ENCODE measurements at regions not wholly inside any gene's neighbourhood (a gene's known extent, or its start where the extent isn't known, plus 50 kb on each side); places are given as distances from the start of the nearest gene placed in this dataset.

GRCh38 chr3:86733257-86733656 is 257.7 kb downstream of the VGLL3 start:
- no TSS peak for BruUV-seq (replicated peaks)
- H3K27ac ChIP-seq (ENCODE audit: low read length) = no peak overlapping the region
- no peaks in the 10 kb centered on the region for H3K27me3 ChIP-seq (ENCODE audit: control insufficient read depth, insufficient read depth, low read length)
- no peak overlapping the region for H3K4me3 ChIP-seq (ENCODE audit: low read depth in 2 of 2, low read length in 2 of 2)
- no peak for ATAC-seq
- no peaks in the 10 kb centered on the region for H3K36me3 ChIP-seq (ENCODE audit: control insufficient read depth, insufficient read depth, low read length)
- no peaks in the 10 kb centered on the region for H3K9me3 ChIP-seq (ENCODE audit: control insufficient read depth, insufficient read depth, low read depth, low read length)
- in situ Hi-C loops (cut with HindIII; ENCODE audit: low pct_unique_long_range_greater_than_20kb, low sequenced_read_pairs) (no loop called here), intact Hi-C loops (cut with micrococcal nuclease; ENCODE audit: unreplicated experiment) (no loop called here)
- H3K4me1 ChIP-seq (ENCODE audit: control insufficient read depth, insufficient read depth, low read length) = no peaks in the 10 kb centered on the region
- TF ChIP-seq POLR2AphosphoS5 (IDR thresholded peaks at IDR 0.05; ENCODE audit: low read depth, low read length) (no peak), CTCF (IDR thresholded peaks at IDR 0.05) (no peak), REST (IDR thresholded peaks at IDR 0.05; ENCODE audit: insufficient read depth in 1 of 2, low read depth in 2 of 2, low read length in 1 of 2) (no peak), TCF7L2 (IDR thresholded peaks at IDR 0.05; ENCODE audit: low read depth, low read length) (no peak), SIN3A (IDR thresholded peaks at IDR 0.05; ENCODE audit: borderline replicate concordance, insufficient read depth, low read depth, low read length) (no peak)
- ChIA-PET CTCF (no interaction called here), POLR2A (no interaction called here)
- DNase-seq (ENCODE audit: low read depth, low spot score) = no peak

- BruUV-seq (replicated peaks) = no TSS peak
- no peak for ATAC-seq
- in situ Hi-C loops (cut with HindIII; ENCODE audit: low pct_unique_long_range_greater_than_20kb, low sequenced_read_pairs) = no loop called here
- Histone ChIP-seq H3K36me3 (ENCODE audit: control insufficient read depth, insufficient read depth, low read length) (no peaks in the 10 kb centered on the region), H3K27me3 (ENCODE audit: control insufficient read depth, insufficient read depth, low read length) (no peaks in the 10 kb centered on the region), H3K9me3 (ENCODE audit: control insufficient read depth, insufficient read depth, low read depth, low read length) (no peaks in the 10 kb centered on the region), H3K4me3 (ENCODE audit: low read depth in 2 of 2, low read length in 2 of 2) (no peak overlapping the region), H3K27ac (ENCODE audit: low read length) (no peak overlapping the region), H3K4me1 (ENCODE audit: control insufficient read depth, insufficient read depth, low read length) (no peaks in the 10 kb centered on the region)
- POLR2A ChIA-PET = no interaction called here
- DNase-seq (ENCODE audit: low read depth, low spot score) = no peak
- intact Hi-C loops (cut with micrococcal nuclease; ENCODE audit: unreplicated experiment) = no loop called here
- CTCF ChIA-PET = no interaction called here
- TF ChIP-seq POLR2AphosphoS5 (IDR thresholded peaks at IDR 0.05; ENCODE audit: low read depth, low read length) (no peak), REST (IDR thresholded peaks at IDR 0.05; ENCODE audit: insufficient read depth in 1 of 2, low read depth in 2 of 2, low read length in 1 of 2) (no peak), SIN3A (IDR thresholded peaks at IDR 0.05; ENCODE audit: borderline replicate concordance, insufficient read depth, low read depth, low read length) (no peak), CTCF (IDR thresholded peaks at IDR 0.05) (no peak), TCF7L2 (IDR thresholded peaks at IDR 0.05; ENCODE audit: low read depth, low read length) (no peak)
These were observed 259.4 kb downstream of the VGLL3 start for GRCh38 chr3:86731501-86731901.

Measured in Panc1 (cell line).